Testis (tissue), 2 donors: ENCODE measurements at regions not wholly inside any gene's neighbourhood (a gene's known extent, or its start where the extent isn't known, plus 50 kb on each side); places are given as distances from the start of the nearest gene placed in this dataset.
A peak's percentile ranks its signal among the peaks of the same experiment; 100 is the strongest.

ENCODE experiments used
- POLR2A ChIP-seq: fragments of 450-650 bp; IDR thresholded peaks from one replicate; pipeline ENCODE4 v1.6.1; 2017; ENCODE audit warnings: antibody characterized with exemption, mild to moderate bottlenecking, moderate library complexity
- TF ChIP-seq, protein P1 (sequence below), 3 experiments: fragments of 450-650 bp in 2 of 3; fragments of 200-600 bp in 1 of 3; sonication (generic) in 1 of 3; IDR thresholded peaks; one replicate each; pipeline ENCODE4 v1.5.1; 2016 to 2019; ENCODE audit warnings: antibody characterized with exemption in 3 of 3, mild to moderate bottlenecking in 2 of 3, moderate library complexity in 1 of 3

DNA sequence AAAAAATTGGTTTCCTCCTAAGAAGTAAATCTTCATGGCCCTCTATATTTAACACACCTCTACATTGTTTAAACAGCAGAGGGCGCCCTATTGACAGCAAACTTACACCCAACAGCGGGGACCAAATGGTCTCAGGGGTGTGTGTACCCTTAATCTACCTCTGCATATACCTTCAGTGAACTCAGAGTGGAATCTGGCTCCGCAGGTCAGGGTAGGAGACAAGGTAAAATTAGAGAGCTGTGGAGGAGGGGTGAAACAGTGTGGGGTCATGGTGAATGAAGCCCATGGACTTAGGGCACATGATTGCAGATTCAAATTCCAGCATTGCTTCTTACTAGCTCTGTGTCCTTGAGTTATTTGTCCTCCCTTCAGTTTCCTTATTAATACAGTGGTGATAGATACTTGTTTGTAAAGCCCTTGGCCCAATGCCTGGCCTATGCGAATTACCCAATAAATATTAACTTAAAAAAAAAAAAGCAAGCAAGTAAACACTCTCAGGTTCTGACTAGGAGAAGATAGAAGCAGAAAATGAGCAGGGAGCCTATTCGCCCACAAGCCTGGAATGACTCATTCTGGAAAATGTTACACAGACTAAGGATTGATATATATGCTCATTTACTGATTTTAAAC, 122.9 kb downstream of the CAVIN4 start:
- TF ChIP-seq, protein P1, sequence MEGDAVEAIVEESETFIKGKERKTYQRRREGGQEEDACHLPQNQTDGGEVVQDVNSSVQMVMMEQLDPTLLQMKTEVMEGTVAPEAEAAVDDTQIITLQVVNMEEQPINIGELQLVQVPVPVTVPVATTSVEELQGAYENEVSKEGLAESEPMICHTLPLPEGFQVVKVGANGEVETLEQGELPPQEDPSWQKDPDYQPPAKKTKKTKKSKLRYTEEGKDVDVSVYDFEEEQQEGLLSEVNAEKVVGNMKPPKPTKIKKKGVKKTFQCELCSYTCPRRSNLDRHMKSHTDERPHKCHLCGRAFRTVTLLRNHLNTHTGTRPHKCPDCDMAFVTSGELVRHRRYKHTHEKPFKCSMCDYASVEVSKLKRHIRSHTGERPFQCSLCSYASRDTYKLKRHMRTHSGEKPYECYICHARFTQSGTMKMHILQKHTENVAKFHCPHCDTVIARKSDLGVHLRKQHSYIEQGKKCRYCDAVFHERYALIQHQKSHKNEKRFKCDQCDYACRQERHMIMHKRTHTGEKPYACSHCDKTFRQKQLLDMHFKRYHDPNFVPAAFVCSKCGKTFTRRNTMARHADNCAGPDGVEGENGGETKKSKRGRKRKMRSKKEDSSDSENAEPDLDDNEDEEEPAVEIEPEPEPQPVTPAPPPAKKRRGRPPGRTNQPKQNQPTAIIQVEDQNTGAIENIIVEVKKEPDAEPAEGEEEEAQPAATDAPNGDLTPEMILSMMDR (IDR thresholded peaks at IDR 0.05): peak in 2 of 3 experiments; percentile 32 to 48
- no peak for TF ChIP-seq POLR2A
